Coronary artery (tissue), 2 donors: ENCODE measurements at regions not wholly inside any gene's neighbourhood (a gene's known extent, or its start where the extent isn't known, plus 50 kb on each side); places are given as distances from the start of the nearest gene placed in this dataset.

Source experiments
- DNase-seq: peaks from one replicate; pipeline ENCODE4 v3.0.0-alpha.2; 2017; ENCODE audit warnings: low spot score
- H3K27ac ChIP-seq, 2 donors: fragments of 200-600 bp; sonication (generic); one replicate each; pipeline ENCODE4 v1.5.1; 2016 to 2019
- H3K4me3 ChIP-seq: fragments of 200-600 bp; sonication (generic); 2 replicates; pipeline ENCODE4 v1.5.1; 2016; ENCODE audit warnings: mild to moderate bottlenecking, moderate library complexity
- CTCF ChIP-seq: fragments of 200-600 bp; sonication (generic); IDR thresholded peaks from one replicate; pipeline ENCODE4 v1.5.1; 2019; ENCODE audit warnings: antibody characterized with exemption

GRCh38 chr6:20350215-20350614 is 51.5 kb upstream of the E2F3 start:
- no peak for TF ChIP-seq CTCF

DNA sequence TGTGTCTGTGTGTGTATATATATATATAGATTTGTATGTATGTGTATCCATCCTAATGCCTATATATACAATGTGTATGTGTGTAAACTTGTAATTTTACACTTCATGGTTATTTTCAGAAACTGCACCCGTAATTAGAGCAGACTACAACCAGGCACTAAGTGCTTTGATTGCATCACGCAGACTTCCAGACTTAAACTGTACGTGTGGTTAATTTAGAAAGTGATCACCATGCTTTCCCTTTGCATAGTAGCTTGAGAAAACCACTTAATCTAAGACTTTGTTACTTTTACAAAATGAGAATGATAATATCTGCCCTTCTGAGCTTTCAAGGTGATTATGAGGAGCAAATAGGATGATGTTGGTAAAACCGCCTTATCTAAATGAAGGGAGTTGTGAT is 50.1 kb upstream of the E2F3 start:
- no peak for DNase-seq
- no peak overlapping the region for H3K27ac ChIP-seq
- no peak overlapping the region for H3K4me3 ChIP-seq
- TF ChIP-seq CTCF: no peak

More at GRCh38 chr6:20350215-20350614, 51.5 kb upstream of the E2F3 start:
- H3K4me3 ChIP-seq: no peak overlapping the region
- DNase-seq: no peak
- H3K27ac ChIP-seq: no peak overlapping the region
